Neural crest cell (in vitro differentiated cells): ENCODE measurements at regions not wholly inside any gene's neighbourhood (a gene's known extent, or its start where the extent isn't known, plus 50 kb on each side); places are given as distances from the start of the nearest gene placed in this dataset.

Experiments
- DNase-seq: peaks from one replicate; pipeline ENCODE4 v3.0.0; 2021; ENCODE audit warnings: low read depth, mixed read lengths, low spot score
- H3K27ac Mint-ChIP-seq: one replicate; pipeline ENCODE4 v1.8.0; 2021; ENCODE audit warnings: mild to moderate bottlenecking, mixed read lengths; ENCODE audit not compliant: unreplicated experiment
- H3K27me3 Mint-ChIP-seq: 2 replicates; pipeline ENCODE4 v1.8.0; 2021; ENCODE audit warnings: low read depth, mild to moderate bottlenecking, mixed read lengths
- H3K36me3 Mint-ChIP-seq: 2 replicates; pipeline ENCODE4 v1.8.0; 2021; ENCODE audit warnings: low read depth, mild to moderate bottlenecking, mixed read lengths
- H3K4me1 Mint-ChIP-seq: 2 replicates; pipeline ENCODE4 v1.8.0; 2021; ENCODE audit warnings: mixed read lengths
- H3K4me3 Mint-ChIP-seq: one replicate; pipeline ENCODE4 v1.8.0; 2021; ENCODE audit warnings: mild to moderate bottlenecking, mixed read lengths
- H3K9me3 Mint-ChIP-seq: 2 replicates; pipeline ENCODE4 v1.8.0; 2021; ENCODE audit warnings: mixed read lengths
- CTCF ChIP-seq: fragments of 200-600 bp; sonication (generic); conservative IDR thresholded peaks from 2 replicates; pipeline ENCODE4 v1.5.0; 2021; ENCODE audit warnings: antibody characterized with exemption, mild to moderate bottlenecking

- H3K4me3 Mint-ChIP-seq: no peak overlapping the region
- no peak for TF ChIP-seq CTCF
- H3K4me1 Mint-ChIP-seq: no peaks in the 10 kb centered on the region
- no peaks in the 10 kb centered on the region for H3K36me3 Mint-ChIP-seq
- DNase-seq: no peak
- no peak overlapping the region for H3K27ac Mint-ChIP-seq
- H3K27me3 Mint-ChIP-seq: no peaks in the 10 kb centered on the region
- peaks cover 1% of the 10 kb centered on the region for H3K9me3 Mint-ChIP-seq
Measured at GRCh38 chr7:52854681-52855080, 180.8 kb upstream of the POM121L12 start.

- no peak for TF ChIP-seq CTCF
- no peaks in the 10 kb centered on the region for H3K4me1 Mint-ChIP-seq
- no peak overlapping the region for H3K4me3 Mint-ChIP-seq
- H3K36me3 Mint-ChIP-seq: no peaks in the 10 kb centered on the region
- no peak for DNase-seq
- H3K27me3 Mint-ChIP-seq: no peaks in the 10 kb centered on the region
- H3K9me3 Mint-ChIP-seq: peaks cover 8% of the 10 kb centered on the region
- no peak overlapping the region for H3K27ac Mint-ChIP-seq
Measured at GRCh38 chr7:52851547-52851946, 183.9 kb upstream of the POM121L12 start.

GRCh38 chr7:52843436-52843835 lies 192.0 kb upstream of the POM121L12 start:
- Mint-ChIP-seq H3K9me3 (no peaks in the 10 kb centered on the region), H3K36me3 (no peaks in the 10 kb centered on the region), H3K27me3 (no peaks in the 10 kb centered on the region), H3K4me1 (peaks cover 6% of the 10 kb centered on the region), H3K4me3 (no peak overlapping the region), H3K27ac (no peak overlapping the region)
- TF ChIP-seq CTCF: no peak
- no peak for DNase-seq

GRCh38 chr7:52842202-52842900 lies 193.1 kb upstream of the POM121L12 start:
- H3K4me1 Mint-ChIP-seq: peaks cover 6% of the 10 kb centered on the region

GRCh38 chr7:52838981-52839411 lies 196.4 kb upstream of the POM121L12 start:
- H3K4me1 Mint-ChIP-seq: peaks cover 6% of the 10 kb centered on the region
- peaks cover 3% of the 10 kb centered on the region for H3K9me3 Mint-ChIP-seq
- H3K36me3 Mint-ChIP-seq: no peaks in the 10 kb centered on the region
- H3K27me3 Mint-ChIP-seq: no peaks in the 10 kb centered on the region
- TF ChIP-seq CTCF: no peak
- no peak overlapping the region for H3K4me3 Mint-ChIP-seq
- no peak for DNase-seq
- H3K27ac Mint-ChIP-seq: no peak overlapping the region

More at GRCh38 chr7:52842202-52842900, 193.1 kb upstream of the POM121L12 start:
- Mint-ChIP-seq H3K27me3 (no peaks in the 10 kb centered on the region), H3K4me3 (no peak overlapping the region), H3K27ac (no peak overlapping the region), H3K36me3 (no peaks in the 10 kb centered on the region), H3K9me3 (peaks cover 3% of the 10 kb centered on the region)
- no peak for TF ChIP-seq CTCF
- DNase-seq: no peak
